Liver (tissue), 8 donors: ENCODE measurements at regions not wholly inside any gene's neighbourhood (a gene's known extent, or its start where the extent isn't known, plus 50 kb on each side); places are given as distances from the start of the nearest gene placed in this dataset.

ENCODE experiments used
- DNase-seq: peaks from one replicate; pipeline ENCODE4 v3.0.0-alpha.2; 2017; ENCODE audit warnings: low spot score
- H3K27ac ChIP-seq, 2 donors: one replicate each; pipeline ENCODE4 v1.7.0; 2013; ENCODE audit warnings: inconsistent platforms in 2 of 2, low read length in 2 of 2, control low read depth in 1 of 2, low read depth in 1 of 2, mild to moderate bottlenecking in 1 of 2
- H3K27me3 ChIP-seq, 4 donors: one replicate each; pipeline versions ENCODE4 v1.6.1 to v1.7.0; 2013; ENCODE audit warnings: low read length in 3 of 4, inconsistent platforms in 1 of 4, mild to moderate bottlenecking in 1 of 4, moderate library complexity in 1 of 4; ENCODE audit not compliant: control insufficient read depth in 4 of 4, insufficient read depth in 4 of 4
- H3K36me3 ChIP-seq, 4 donors: one replicate each; pipeline versions ENCODE4 v1.6.1 to v1.7.0; 2013; ENCODE audit warnings: low read length in 3 of 4, mild to moderate bottlenecking in 3 of 4, low read depth in 1 of 4, moderate library complexity in 1 of 4; ENCODE audit not compliant: control insufficient read depth in 4 of 4, insufficient read depth in 3 of 4
- H3K4me1 ChIP-seq, 4 donors: one replicate each; pipeline versions ENCODE4 v1.6.1 to v1.7.0; 2013; ENCODE audit warnings: low read length in 3 of 4, mild to moderate bottlenecking in 3 of 4, moderate library complexity in 1 of 4; ENCODE audit not compliant: control insufficient read depth in 4 of 4, insufficient read depth in 4 of 4
- H3K4me3 ChIP-seq, 3 donors: one replicate each; pipeline versions ENCODE4 v1.6.1 to v1.7.0; 2013; ENCODE audit warnings: low read length in 3 of 3, control low read depth in 1 of 3, low read depth in 1 of 3, mild to moderate bottlenecking in 1 of 3
- H3K9ac ChIP-seq, 2 donors: one replicate each; pipeline ENCODE4 v1.7.0; 2013; ENCODE audit warnings: low read length in 2 of 2, mild to moderate bottlenecking in 2 of 2, moderate library complexity in 2 of 2, control low read depth in 1 of 2, low read depth in 1 of 2
- H3K9me3 ChIP-seq, 4 donors: one replicate each; pipeline versions ENCODE4 v1.6.1 to v1.7.0; 2013; ENCODE audit warnings: low read length in 3 of 4; ENCODE audit not compliant: control insufficient read depth in 4 of 4
- ATF3 ChIP-seq: IDR thresholded peaks from 2 replicates; pipeline ENCODE4 v1.6.1; 2016; ENCODE audit warnings: antibody characterized with exemption
- CTCF ChIP-seq: fragments of 150-350 bp; IDR thresholded peaks from 2 replicates; pipeline ENCODE4 v1.5.1; 2017; ENCODE audit warnings: improper control_type of control experiment, low read depth, low read length; ENCODE audit not compliant: missing input control
- EGR1 ChIP-seq, 2 donors: IDR thresholded peaks; 2 replicates each; pipeline ENCODE4 v1.6.1; 2016 to 2018; ENCODE audit warnings: antibody characterized with exemption in 2 of 2, low read depth in 2 of 2
- FOXA1 ChIP-seq: IDR thresholded peaks from 2 replicates; pipeline ENCODE4 v1.6.1; 2016; ENCODE audit warnings: antibody characterized with exemption
- FOXA2 ChIP-seq: IDR thresholded peaks from 2 replicates; pipeline ENCODE4 v1.6.1; 2016; ENCODE audit warnings: antibody characterized with exemption
- GABPA ChIP-seq, 2 donors: IDR thresholded peaks in 1 of 2; conservative IDR thresholded peaks in 1 of 2; 2 replicates each; pipeline ENCODE4 v1.6.1; 2016; ENCODE audit warnings: antibody characterized with exemption in 2 of 2, mild to moderate bottlenecking in 1 of 2, moderate library complexity in 1 of 2
- HNF4A ChIP-seq, 2 donors: conservative IDR thresholded peaks; 2 replicates each; pipeline ENCODE4 v1.6.1; 2016; ENCODE audit warnings: antibody characterized with exemption in 2 of 2, mild to moderate bottlenecking in 2 of 2
- HNF4G ChIP-seq: IDR thresholded peaks from 2 replicates; pipeline ENCODE4 v1.6.1; 2016; ENCODE audit warnings: antibody characterized with exemption
- JUND ChIP-seq, 2 donors: IDR thresholded peaks; 2 replicates each; pipeline ENCODE4 v1.6.1; 2016; ENCODE audit warnings: antibody characterized with exemption in 2 of 2
- MAX ChIP-seq: IDR thresholded peaks from 2 replicates; pipeline ENCODE4 v1.6.1; 2016; ENCODE audit warnings: antibody characterized with exemption
- NR2F2 ChIP-seq: IDR thresholded peaks from 2 replicates; pipeline ENCODE4 v1.6.1; 2016; ENCODE audit warnings: antibody characterized with exemption
- RAD21 ChIP-seq, 2 donors: IDR thresholded peaks; 2 replicates each; pipeline ENCODE4 v1.6.1; 2016; ENCODE audit warnings: antibody characterized with exemption in 2 of 2, mild to moderate bottlenecking in 2 of 2
- REST ChIP-seq: IDR thresholded peaks from 2 replicates; pipeline ENCODE4 v1.6.1; 2016; ENCODE audit warnings: antibody characterized with exemption, mild to moderate bottlenecking
- RXRA ChIP-seq, 2 donors: IDR thresholded peaks; 2 replicates each; pipeline ENCODE4 v1.6.1; 2017 to 2018; ENCODE audit warnings: antibody characterized with exemption in 2 of 2, mild to moderate bottlenecking in 1 of 2
- SP1 ChIP-seq: IDR thresholded peaks from 2 replicates; pipeline ENCODE4 v1.6.1; 2018; ENCODE audit warnings: antibody characterized with exemption, mild to moderate bottlenecking
- TAF1 ChIP-seq: conservative IDR thresholded peaks from 2 replicates; pipeline ENCODE4 v1.6.1; 2016; ENCODE audit warnings: antibody characterized with exemption, mild to moderate bottlenecking
- YY1 ChIP-seq: IDR thresholded peaks from 2 replicates; pipeline ENCODE4 v1.6.1; 2016; ENCODE audit warnings: antibody characterized with exemption, mild to moderate bottlenecking
- ZBTB33 ChIP-seq: IDR thresholded peaks from 2 replicates; pipeline ENCODE4 v1.6.1; 2016; ENCODE audit warnings: antibody characterized with exemption
- WGBS: extraction: QIAGEN DNeasy Blood & Tissue Kit; methylation state at CpG from one replicate; pipeline ENCODE4 v1.1.7; 2013; 5-methylcytosine and 5-hydroxymethylcytosine counted together
- donor health status: healthy.
- donor health status: healthy.
- donor health status: healthy.
- donor health status: healthy.
- donor health status: healthy.

GRCh38 chr7:423312-424260 is 96.1 kb downstream of the PDGFA start:
- Histone ChIP-seq H3K27ac (no peak overlapping the region), H3K9ac (no peak overlapping the region), H3K27me3 (no peaks in the 10 kb centered on the region), H3K36me3 (no peaks in the 10 kb centered on the region), H3K4me3 (no peak overlapping the region), H3K4me1 (no peaks in the 10 kb centered on the region), H3K9me3 (no peaks in the 10 kb centered on the region)
- DNase-seq, result no peak
- TF ChIP-seq HNF4G, result no peak
- TF ChIP-seq JUND (IDR thresholded peaks at IDR 0.05), result no peak
- TF ChIP-seq RXRA (IDR thresholded peaks at IDR 0.05), result no peak
- no peak for TF ChIP-seq RAD21 (IDR thresholded peaks at IDR 0.05)
- no peak for TF ChIP-seq MAX
- no peak for TF ChIP-seq CTCF
- no peak for TF ChIP-seq SP1
- WGBS, result 94% methylated on average over 28 of the region's 28 CpGs

- Histone ChIP-seq H3K4me3 (no peak overlapping the region), H3K36me3 (no peaks in the 10 kb centered on the region), H3K9ac (no peak overlapping the region), H3K27ac (no peak overlapping the region), H3K4me1 (no peaks in the 10 kb centered on the region), H3K27me3 (no peaks in the 10 kb centered on the region), H3K9me3 (no peaks in the 10 kb centered on the region)
- TF ChIP-seq FOXA1, result no peak
- no peak for TF ChIP-seq EGR1 (IDR thresholded peaks at IDR 0.05; ENCODE audit: low read depth in 2 of 2)
- no peak for TF ChIP-seq HNF4A (conservative IDR thresholded peaks at IDR 0.05)
- TF ChIP-seq RAD21 (IDR thresholded peaks at IDR 0.05), result no peak
- no peak for TF ChIP-seq CTCF
- no peak for TF ChIP-seq HNF4G
- TF ChIP-seq TAF1, result no peak
- no peak for TF ChIP-seq REST
- TF ChIP-seq ATF3, result no peak
- no peak for TF ChIP-seq SP1
- no peak for TF ChIP-seq YY1
- no peak for TF ChIP-seq FOXA2
- TF ChIP-seq NR2F2, result no peak
- TF ChIP-seq GABPA (IDR thresholded peaks at IDR 0.05 in 1 of 2, conservative IDR thresholded peaks at IDR 0.05 in 1 of 2), result no peak
- no peak for TF ChIP-seq RXRA (IDR thresholded peaks at IDR 0.05)
- TF ChIP-seq MAX, result no peak
- TF ChIP-seq JUND (IDR thresholded peaks at IDR 0.05), result no peak
- TF ChIP-seq ZBTB33, result no peak
- 75% methylated on average over 9 of the region's 9 CpGs for WGBS
- DNase-seq, result no peak
These were observed 95.2 kb downstream of the PDGFA start for GRCh38 chr7:424301-424935.
